Right lobe of liver (tissue), 4 donors: ENCODE measurements at regions not wholly inside any gene's neighbourhood (a gene's known extent, or its start where the extent isn't known, plus 50 kb on each side); places are given as distances from the start of the nearest gene placed in this dataset.

Experiments
- CTCF ChIP-seq, 4 donors: fragments of 200-600 bp in 3 of 4; fragments of 450-650 bp in 1 of 4; IDR thresholded peaks; one replicate each; pipeline versions ENCODE4 v1.5.1 to v1.8.0; 2016 to 2022; ENCODE audit warnings: antibody characterized with exemption in 4 of 4, mild to moderate bottlenecking in 2 of 4
- POLR2A ChIP-seq: fragments of 450-650 bp; IDR thresholded peaks from one replicate; pipeline ENCODE4 v1.6.1; 2017; ENCODE audit warnings: antibody characterized with exemption, mild to moderate bottlenecking
- donor health status: DM: no; HTN: no; CAD: no.
- donor health status: DM: no; HTN: no; CAD: no.
- donor health status: DM: no; HTN: yes; CAD: no.

DNA sequence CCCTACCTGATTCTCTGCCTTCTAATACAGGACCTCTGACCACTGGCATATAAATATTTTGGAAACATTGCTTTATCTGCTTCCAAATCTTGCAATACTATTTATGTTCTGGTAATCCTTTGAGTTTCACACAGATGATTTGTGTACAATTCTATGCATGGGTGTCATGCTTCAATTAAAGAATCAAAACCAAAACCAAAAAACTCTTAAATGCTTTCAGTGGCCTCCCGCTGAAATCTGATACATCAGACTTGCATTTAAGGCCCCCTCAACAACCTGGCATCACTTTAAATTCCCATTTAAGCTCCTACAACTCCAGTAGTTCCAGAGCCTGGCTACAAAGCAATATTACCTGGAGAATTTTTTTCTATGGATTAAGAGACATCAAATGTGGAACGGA lies 221.7 kb upstream of the NAV3 start:
- no peak for TF ChIP-seq CTCF (IDR thresholded peaks at IDR 0.05)
- TF ChIP-seq POLR2A = no peak
